Kidney glomerular epithelial cell (primary cell): ENCODE measurements at regions not wholly inside any gene's neighbourhood (a gene's known extent, or its start where the extent isn't known, plus 50 kb on each side); places are given as distances from the start of the nearest gene placed in this dataset.

Source experiments
- DNase-seq: peaks from one replicate; lab custom pipeline; 2025; lab: John Stamatoyannopoulos, UW

GRCh38 chr5:106882035-106882434 lies 788.7 kb downstream of the EFNA5 start:
- DNase-seq: no peak

- no peak for DNase-seq
Measured at GRCh38 chr5:106880656-106881055, 790.1 kb downstream of the EFNA5 start.

- no peak for DNase-seq
Measured at GRCh38 chr5:106877881-106878280, 792.9 kb downstream of the EFNA5 start.

GRCh38 chr5:106876665-106877194 lies 794.0 kb downstream of the EFNA5 start:
- no peak for DNase-seq

- no peak for DNase-seq
Measured at GRCh38 chr5:106876298-106876622, 794.5 kb downstream of the EFNA5 start.

GRCh38 chr5:106875591-106876297 lies 795.0 kb downstream of the EFNA5 start:
- no peak for DNase-seq

- no peak for DNase-seq
Measured at GRCh38 chr5:106874974-106875373, 795.8 kb downstream of the EFNA5 start.

- DNase-seq: no peak
Measured at GRCh38 chr5:106874531-106874930, 796.2 kb downstream of the EFNA5 start.

GRCh38 chr5:106873568-106873967 lies 797.2 kb downstream of the EFNA5 start:
- no peak for DNase-seq

GRCh38 chr5:106865279-106865678 lies 805.5 kb downstream of the EFNA5 start:
- no peak for DNase-seq

- no peak for DNase-seq
Measured at GRCh38 chr5:106862450-106863193, 808.1 kb downstream of the EFNA5 start.

GRCh38 chr5:106860398-106861044 lies 810.2 kb downstream of the EFNA5 start:
- DNase-seq: no peak

GRCh38 chr5:106858616-106859015 lies 812.1 kb downstream of the EFNA5 start:
- peak; percentile 5 for DNase-seq

- DNase-seq: no peak
Measured at GRCh38 chr5:106854922-106855321, 815.8 kb downstream of the EFNA5 start.

GRCh38 chr5:106854105-106854687 lies 816.5 kb downstream of the EFNA5 start:
- no peak for DNase-seq

- DNase-seq: no peak
Measured at GRCh38 chr5:106853266-106853665, 817.5 kb downstream of the EFNA5 start.

- peak; percentile 56 for DNase-seq
Measured at GRCh38 chr5:106849266-106849665, 821.5 kb downstream of the EFNA5 start.

- DNase-seq: no peak
Measured at GRCh38 chr5:106843812-106844416, 826.8 kb downstream of the EFNA5 start.

- DNase-seq: no peak
Measured at GRCh38 chr5:106833517-106833916, 837.2 kb downstream of the EFNA5 start.

- no peak for DNase-seq
Measured at GRCh38 chr5:106827061-106827460, 843.7 kb downstream of the EFNA5 start.

- no peak for DNase-seq
Measured at GRCh38 chr5:106825374-106825773, 845.4 kb downstream of the EFNA5 start.

- no peak for DNase-seq
Measured at GRCh38 chr5:106822851-106823250, 847.9 kb downstream of the EFNA5 start.
